ENCODE measurements at regions not wholly inside any gene's neighbourhood (a gene's known extent, or its start where the extent isn't known, plus 50 kb on each side); places are given as distances from the start of the nearest gene placed in this dataset.
"Not testable (repeated sequence)": the region's sequence is repeated elsewhere in the genome, so short reads cannot be mapped to it uniquely, and the experiment has no call there.

- DNase-seq: no peak
Measured at GRCh38 chr10:78464118-78464855, 430.6 kb downstream of the RPS24 start.

- no peak for DNase-seq
Measured at GRCh38 chr10:78464856-78465267, 431.2 kb downstream of the RPS24 start.

- no peak for DNase-seq
Measured at GRCh38 chr10:78465431-78465830, 431.8 kb downstream of the RPS24 start.

- DNase-seq: no peak
Measured at GRCh38 chr10:78467496-78468106, 433.9 kb downstream of the RPS24 start.

- not testable (repeated sequence) for DNase-seq
Measured at GRCh38 chr10:78468731-78469130, 435.1 kb downstream of the RPS24 start.

GRCh38 chr10:78470267-78471103 lies 436.8 kb downstream of the RPS24 start:
- no peak for DNase-seq

GRCh38 chr10:78471326-78471722 lies 437.7 kb downstream of the RPS24 start:
- no peak for DNase-seq

- DNase-seq: no peak
Measured at GRCh38 chr10:78471723-78472550, 438.3 kb downstream of the RPS24 start.

- peak; percentile 33 to 41 for DNase-seq
Measured at GRCh38 chr10:78472551-78472890, 438.9 kb downstream of the RPS24 start.

GRCh38 chr10:78473006-78473405 lies 439.3 kb downstream of the RPS24 start:
- DNase-seq: no peak

GRCh38 chr10:78474743-78475142 lies 441.1 kb downstream of the RPS24 start:
- no peak for DNase-seq

- DNase-seq: no peak
Measured at GRCh38 chr10:78475437-78475836, 441.8 kb downstream of the RPS24 start.

GRCh38 chr10:78476156-78476555 lies 442.5 kb downstream of the RPS24 start:
- no peak for DNase-seq

- no peak for DNase-seq
Measured at GRCh38 chr10:78476844-78477243, 443.2 kb downstream of the RPS24 start.

- DNase-seq: no peak
Measured at GRCh38 chr10:78478919-78479318, 445.3 kb downstream of the RPS24 start.

GRCh38 chr10:78479467-78479866 lies 445.8 kb downstream of the RPS24 start:
- DNase-seq: no peak

- DNase-seq: no peak
Measured at GRCh38 chr10:78481842-78482241, 448.2 kb downstream of the RPS24 start.

GRCh38 chr10:78483641-78484040 lies 450.0 kb downstream of the RPS24 start:
- no peak for DNase-seq

GRCh38 chr10:78489034-78489433 lies 455.4 kb downstream of the RPS24 start:
- DNase-seq: no peak

GRCh38 chr10:78491812-78492211 lies 458.1 kb downstream of the RPS24 start:
- DNase-seq: no peak

GRCh38 chr10:78492424-78492823 lies 458.8 kb downstream of the RPS24 start:
- DNase-seq: no peak

GRCh38 chr10:78494179-78494578 lies 460.5 kb downstream of the RPS24 start:
- no peak for DNase-seq
